ENCODE measurements at regions not wholly inside any gene's neighbourhood (a gene's known extent, or its start where the extent isn't known, plus 50 kb on each side); places are given as distances from the start of the nearest gene placed in this dataset.

DNA sequence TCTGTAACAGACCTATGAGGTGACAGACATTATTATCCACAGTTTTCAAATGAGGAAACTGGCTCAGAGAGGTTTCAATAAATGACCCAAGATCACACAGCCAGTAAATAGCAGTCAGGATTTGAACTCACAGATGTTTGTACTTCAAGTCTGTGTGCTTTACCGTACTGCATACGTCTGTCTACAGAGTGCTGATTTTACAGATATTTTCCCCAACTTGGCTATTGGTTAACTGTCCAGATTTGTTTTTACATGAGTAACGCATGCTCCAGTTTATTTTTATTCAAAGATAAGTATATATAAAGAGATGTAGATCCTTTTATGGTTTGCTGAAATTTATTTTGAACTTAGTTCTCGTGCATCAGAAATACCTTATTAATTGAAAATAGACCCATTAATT, 65.7 kb upstream of the SLC38A2 start:
- no peak overlapping the region for H3K9ac ChIP-seq (ENCODE audit: control insufficient read depth, extremely low read depth, insufficient read depth, low read length)
- no peaks in the 10 kb centered on the region for H3K9me1 ChIP-seq (ENCODE audit: control insufficient read depth, extremely low read depth, insufficient read depth, low read length)
- no peak overlapping the region for H2AFZ ChIP-seq (ENCODE audit: control insufficient read depth, low read length)
- dilution Hi-C loops (cut with MboI; ENCODE audit: extremely low pct_ligation_motif_present, low sequenced_read_pairs): no loop called here
- TF ChIP-seq, protein P1, sequence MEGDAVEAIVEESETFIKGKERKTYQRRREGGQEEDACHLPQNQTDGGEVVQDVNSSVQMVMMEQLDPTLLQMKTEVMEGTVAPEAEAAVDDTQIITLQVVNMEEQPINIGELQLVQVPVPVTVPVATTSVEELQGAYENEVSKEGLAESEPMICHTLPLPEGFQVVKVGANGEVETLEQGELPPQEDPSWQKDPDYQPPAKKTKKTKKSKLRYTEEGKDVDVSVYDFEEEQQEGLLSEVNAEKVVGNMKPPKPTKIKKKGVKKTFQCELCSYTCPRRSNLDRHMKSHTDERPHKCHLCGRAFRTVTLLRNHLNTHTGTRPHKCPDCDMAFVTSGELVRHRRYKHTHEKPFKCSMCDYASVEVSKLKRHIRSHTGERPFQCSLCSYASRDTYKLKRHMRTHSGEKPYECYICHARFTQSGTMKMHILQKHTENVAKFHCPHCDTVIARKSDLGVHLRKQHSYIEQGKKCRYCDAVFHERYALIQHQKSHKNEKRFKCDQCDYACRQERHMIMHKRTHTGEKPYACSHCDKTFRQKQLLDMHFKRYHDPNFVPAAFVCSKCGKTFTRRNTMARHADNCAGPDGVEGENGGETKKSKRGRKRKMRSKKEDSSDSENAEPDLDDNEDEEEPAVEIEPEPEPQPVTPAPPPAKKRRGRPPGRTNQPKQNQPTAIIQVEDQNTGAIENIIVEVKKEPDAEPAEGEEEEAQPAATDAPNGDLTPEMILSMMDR (optimal IDR thresholded peaks at IDR 0.05 in 1 of 3, IDR thresholded peaks at IDR 0.05 in 1 of 3, conservative IDR thresholded peaks at IDR 0.05 in 1 of 3; ENCODE audit: extremely low read depth in 1 of 3, insufficient read depth in 2 of 3, low read length in 3 of 3): no peak
- no peak for TF ChIP-seq EZH2 (IDR thresholded peaks at IDR 0.05; ENCODE audit: low read length)
- H3K36me3 ChIP-seq (ENCODE audit: control insufficient read depth in 2 of 2, extremely low read depth in 1 of 2, insufficient read depth in 2 of 2, low read length in 2 of 2): no peaks in the 10 kb centered on the region
- no peaks in the 10 kb centered on the region for H3K27me3 ChIP-seq (ENCODE audit: control insufficient read depth, extremely low read depth, insufficient read depth, low read length)
- no peaks in the 10 kb centered on the region for H3K79me2 ChIP-seq (ENCODE audit: control insufficient read depth, insufficient read depth, low read length)
- peaks cover 32% of the 10 kb centered on the region for H3K4me1 ChIP-seq (ENCODE audit: control insufficient read depth, extremely low read depth, insufficient read depth, low read length)
- no peaks in the 10 kb centered on the region for H4K20me1 ChIP-seq (ENCODE audit: control insufficient read depth, extremely low read depth, insufficient read depth, low read length)
- no peak overlapping the region for H3K27ac ChIP-seq (ENCODE audit: control insufficient read depth, insufficient read depth, low read length)
- H3K9me3 ChIP-seq (ENCODE audit: control insufficient read depth, low read depth, low read length): no peaks in the 10 kb centered on the region
- FAIRE-seq: peak; percentile 58
- H3K4me3 ChIP-seq (ENCODE audit: control insufficient read depth in 2 of 3, extremely low read depth in 1 of 3, insufficient read depth in 2 of 3, low read depth in 1 of 3, low read length in 3 of 3): no peak overlapping the region
- H3K4me2 ChIP-seq (ENCODE audit: control insufficient read depth, extremely low read depth, insufficient read depth, low read depth, low read length): no peak overlapping the region
- no peak for DNase-seq (ENCODE audit: low read depth, low spot score)

GRCh38 chr12:46437469-46437868, 64.9 kb upstream of the SLC38A2 start:
- DNase-seq (ENCODE audit: low read depth, low spot score) (no peak), FAIRE-seq (no peak)
- Histone ChIP-seq H3K27ac (ENCODE audit: control insufficient read depth, insufficient read depth, low read length) (no peak overlapping the region), H3K4me1 (ENCODE audit: control insufficient read depth, extremely low read depth, insufficient read depth, low read length) (peaks cover 25% of the 10 kb centered on the region), H3K9ac (ENCODE audit: control insufficient read depth, extremely low read depth, insufficient read depth, low read length) (no peak overlapping the region), H3K4me2 (ENCODE audit: control insufficient read depth, extremely low read depth, insufficient read depth, low read depth, low read length) (no peak overlapping the region), H3K4me3 (ENCODE audit: control insufficient read depth in 2 of 3, extremely low read depth in 1 of 3, insufficient read depth in 2 of 3, low read depth in 1 of 3, low read length in 3 of 3) (no peak overlapping the region), H4K20me1 (ENCODE audit: control insufficient read depth, extremely low read depth, insufficient read depth, low read length) (no peaks in the 10 kb centered on the region), H3K36me3 (ENCODE audit: control insufficient read depth in 2 of 2, extremely low read depth in 1 of 2, insufficient read depth in 2 of 2, low read length in 2 of 2) (no peaks in the 10 kb centered on the region), H3K9me1 (ENCODE audit: control insufficient read depth, extremely low read depth, insufficient read depth, low read length) (no peaks in the 10 kb centered on the region), H2AFZ (ENCODE audit: control insufficient read depth, low read length) (no peak overlapping the region), H3K27me3 (ENCODE audit: control insufficient read depth, extremely low read depth, insufficient read depth, low read length) (no peaks in the 10 kb centered on the region), H3K9me3 (ENCODE audit: control insufficient read depth, low read depth, low read length) (no peaks in the 10 kb centered on the region), H3K79me2 (ENCODE audit: control insufficient read depth, insufficient read depth, low read length) (no peaks in the 10 kb centered on the region)
- dilution Hi-C loops (cut with MboI; ENCODE audit: extremely low pct_ligation_motif_present, low sequenced_read_pairs): no loop called here
- TF ChIP-seq EZH2 (IDR thresholded peaks at IDR 0.05; ENCODE audit: low read length): no peak
- TF ChIP-seq, protein P1 (optimal IDR thresholded peaks at IDR 0.05 in 1 of 3, IDR thresholded peaks at IDR 0.05 in 1 of 3, conservative IDR thresholded peaks at IDR 0.05 in 1 of 3; ENCODE audit: extremely low read depth in 1 of 3, insufficient read depth in 2 of 3, low read length in 3 of 3): no peak

All from keratinocyte (primary cell).